ENCODE measurements at regions not wholly inside any gene's neighbourhood (a gene's known extent, or its start where the extent isn't known, plus 50 kb on each side); places are given as distances from the start of the nearest gene placed in this dataset.

GRCh38 chr13:73618275-73618865, 515.8 kb downstream of the KLF12 start:
- DNase-seq (ENCODE audit: low read depth): no peak

GRCh38 chr13:73616861-73617260, 517.3 kb downstream of the KLF12 start:
- DNase-seq (ENCODE audit: low read depth): no peak

- DNase-seq (ENCODE audit: low read depth): no peak
Observed at GRCh38 chr13:73610799-73611592, 523.2 kb downstream of the KLF12 start.

- no peak for DNase-seq (ENCODE audit: low read depth)
Observed at GRCh38 chr13:73608711-73609485, 525.3 kb downstream of the KLF12 start.

- no peak for DNase-seq (ENCODE audit: low read depth)
Observed at GRCh38 chr13:73608157-73608516, 526.1 kb downstream of the KLF12 start.

GRCh38 chr13:73607489-73608156, 526.6 kb downstream of the KLF12 start:
- DNase-seq (ENCODE audit: low read depth): no peak

GRCh38 chr13:73603646-73604045, 530.6 kb downstream of the KLF12 start:
- no peak for DNase-seq (ENCODE audit: low read depth)

- no peak for DNase-seq (ENCODE audit: low read depth)
Observed at GRCh38 chr13:73602295-73602694, 531.9 kb downstream of the KLF12 start.

- DNase-seq (ENCODE audit: low read depth): no peak
Observed at GRCh38 chr13:73601708-73602107, 532.5 kb downstream of the KLF12 start.

GRCh38 chr13:73599232-73600128, 534.7 kb downstream of the KLF12 start:
- DNase-seq (ENCODE audit: low read depth): no peak

- no peak for DNase-seq (ENCODE audit: low read depth)
Observed at GRCh38 chr13:73598020-73598712, 536.0 kb downstream of the KLF12 start.

- no peak for DNase-seq (ENCODE audit: low read depth)
Observed at GRCh38 chr13:73596382-73596781, 537.6 kb downstream of the KLF5 start.

GRCh38 chr13:73593199-73593765, 534.5 kb downstream of the KLF5 start:
- no peak for DNase-seq (ENCODE audit: low read depth)

GRCh38 chr13:73591861-73592260, 533.1 kb downstream of the KLF5 start:
- DNase-seq (ENCODE audit: low read depth): no peak

- DNase-seq (ENCODE audit: low read depth): no peak
Observed at GRCh38 chr13:73590795-73591194, 532.0 kb downstream of the KLF5 start.

- no peak for DNase-seq (ENCODE audit: low read depth)
Observed at GRCh38 chr13:73585236-73585635, 526.4 kb downstream of the KLF5 start.

GRCh38 chr13:73583331-73583730, 524.5 kb downstream of the KLF5 start:
- DNase-seq (ENCODE audit: low read depth): no peak

GRCh38 chr13:73580513-73581267, 521.9 kb downstream of the KLF5 start:
- no peak for DNase-seq (ENCODE audit: low read depth)

GRCh38 chr13:73579574-73580274, 520.9 kb downstream of the KLF5 start:
- DNase-seq (ENCODE audit: low read depth): no peak

Data from CMK (cell line).